GM06990 (cell line): ENCODE measurements at regions not wholly inside any gene's neighbourhood (a gene's known extent, or its start where the extent isn't known, plus 50 kb on each side); places are given as distances from the start of the nearest gene placed in this dataset.

Experiments used
- DNase-seq: peaks from one replicate; pipeline ENCODE4 v3.0.0-alpha.2; 2011; ENCODE audit not compliant: insufficient read length; ENCODE audit errors: extremely low read depth
- H3K27me3 ChIP-seq: replicated peaks from 2 replicates; pipeline ENCODE4 v1.6.0; 2011; ENCODE audit warnings: low read length; ENCODE audit not compliant: control insufficient read depth, insufficient read depth
- H3K36me3 ChIP-seq: 2 replicates; pipeline ENCODE4 v1.5.1; 2011; ENCODE audit warnings: low read length; ENCODE audit not compliant: control insufficient read depth, insufficient read depth
- H3K4me3 ChIP-seq: replicated peaks from 2 replicates; pipeline ENCODE4 v1.5.1; 2011; ENCODE audit warnings: low read depth, mild to moderate bottlenecking, control low read depth, low read length
- CTCF ChIP-seq: IDR thresholded peaks from 2 replicates; pipeline ENCODE4 v1.5.1; 2011; ENCODE audit warnings: low read length, control low read depth, mild to moderate bottlenecking, inconsistent platforms; ENCODE audit not compliant: insufficient read depth, poor library complexity, severe bottlenecking

- no peak for DNase-seq
- TF ChIP-seq CTCF, result no peak
- no peaks in the 10 kb centered on the region for H3K27me3 ChIP-seq
- H3K36me3 ChIP-seq, result no peaks in the 10 kb centered on the region
- no peak overlapping the region for H3K4me3 ChIP-seq
Measured at GRCh38 chr16:51761001-51761400, 609.9 kb upstream of the SALL1 start.

- Histone ChIP-seq H3K27me3 (no peaks in the 10 kb centered on the region), H3K36me3 (no peaks in the 10 kb centered on the region), H3K4me3 (no peak overlapping the region)
- TF ChIP-seq CTCF, result no peak
- no peak for DNase-seq
Measured at GRCh38 chr16:51759999-51760398, 608.9 kb upstream of the SALL1 start.

- no peak for DNase-seq
- Histone ChIP-seq H3K36me3 (no peaks in the 10 kb centered on the region), H3K4me3 (no peak overlapping the region), H3K27me3 (no peaks in the 10 kb centered on the region)
- no peak for TF ChIP-seq CTCF
Measured at GRCh38 chr16:51759329-51759728, 608.3 kb upstream of the SALL1 start.

- TF ChIP-seq CTCF, result no peak
- Histone ChIP-seq H3K36me3 (no peaks in the 10 kb centered on the region), H3K4me3 (no peak overlapping the region), H3K27me3 (no peaks in the 10 kb centered on the region)
- DNase-seq, result no peak
Measured at GRCh38 chr16:51757921-51758479, 606.9 kb upstream of the SALL1 start.

GRCh38 chr16:51757505-51757904 lies 606.4 kb upstream of the SALL1 start:
- no peak for DNase-seq
- Histone ChIP-seq H3K4me3 (no peak overlapping the region), H3K36me3 (no peaks in the 10 kb centered on the region), H3K27me3 (no peaks in the 10 kb centered on the region)
- no peak for TF ChIP-seq CTCF

GRCh38 chr16:51757124-51757470 lies 606.0 kb upstream of the SALL1 start:
- no peak for DNase-seq
- H3K36me3 ChIP-seq, result no peaks in the 10 kb centered on the region

More at GRCh38 chr16:51757124-51757470, 606.0 kb upstream of the SALL1 start:
- no peaks in the 10 kb centered on the region for H3K27me3 ChIP-seq
- TF ChIP-seq CTCF, result no peak
- H3K4me3 ChIP-seq, result no peak overlapping the region
